ENCODE measurements at regions not wholly inside any gene's neighbourhood (a gene's known extent, or its start where the extent isn't known, plus 50 kb on each side); places are given as distances from the start of the nearest gene placed in this dataset.
A peak's percentile ranks its signal among the peaks of the same experiment; 100 is the strongest.

DNA sequence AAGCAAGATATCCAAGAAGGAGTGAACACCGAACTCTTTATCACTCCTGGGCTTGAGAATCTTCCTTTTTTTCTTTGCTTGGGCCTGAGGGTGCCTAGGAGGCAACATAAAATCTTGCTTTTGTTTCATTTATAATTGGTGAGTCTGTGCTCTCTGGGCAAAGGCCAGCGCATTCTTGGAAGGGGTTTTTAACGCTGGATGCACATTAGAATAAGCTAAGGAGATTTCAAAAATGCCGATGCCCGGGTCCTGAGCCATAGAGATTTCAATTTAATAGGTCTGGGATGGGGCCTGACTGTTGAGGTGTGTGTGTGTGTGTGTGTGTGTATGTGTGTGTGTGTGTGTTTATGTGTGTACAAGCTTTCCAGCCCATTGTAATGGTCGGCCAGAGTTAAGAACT is 62.0 kb upstream of the SORCS3 start:
- H3K9me1 ChIP-seq (ENCODE audit: control insufficient read depth, extremely low read depth, insufficient read depth, low read length), result no peaks in the 10 kb centered on the region
- no peaks in the 10 kb centered on the region for H3K79me2 ChIP-seq (ENCODE audit: control insufficient read depth, insufficient read depth, low read length)
- no peaks in the 10 kb centered on the region for H3K9me3 ChIP-seq (ENCODE audit: control insufficient read depth, low read depth, low read length)
- peaks cover 18% of the 10 kb centered on the region for H3K4me1 ChIP-seq (ENCODE audit: control insufficient read depth, extremely low read depth, insufficient read depth, low read length)
- DNase-seq (ENCODE audit: low read depth, low spot score), result no peak
- no peak for TF ChIP-seq CTCF (optimal IDR thresholded peaks at IDR 0.05 in 1 of 3, IDR thresholded peaks at IDR 0.05 in 1 of 3, conservative IDR thresholded peaks at IDR 0.05 in 1 of 3; ENCODE audit: extremely low read depth in 1 of 3, insufficient read depth in 2 of 3, low read length in 3 of 3)
- no peak for TF ChIP-seq EZH2 (IDR thresholded peaks at IDR 0.05; ENCODE audit: low read length)
- no peak overlapping the region for H3K4me2 ChIP-seq (ENCODE audit: control insufficient read depth, extremely low read depth, insufficient read depth, low read depth, low read length)
- no peaks in the 10 kb centered on the region for H3K27me3 ChIP-seq (ENCODE audit: control insufficient read depth, extremely low read depth, insufficient read depth, low read length)
- H3K4me3 ChIP-seq (ENCODE audit: control insufficient read depth in 2 of 3, extremely low read depth in 1 of 3, insufficient read depth in 2 of 3, low read depth in 1 of 3, low read length in 3 of 3), result no peak overlapping the region
- no peaks in the 10 kb centered on the region for H4K20me1 ChIP-seq (ENCODE audit: control insufficient read depth, extremely low read depth, insufficient read depth, low read length)
- no peak for FAIRE-seq
- no peak overlapping the region for H3K27ac ChIP-seq (ENCODE audit: control insufficient read depth, insufficient read depth, low read length)
- dilution Hi-C loops (cut with MboI; ENCODE audit: extremely low pct_ligation_motif_present, low sequenced_read_pairs), result loop anchor here (25.0 kb wide), 1 partner anchor 167 kb away; no protein-coding TSS in a partner anchor
- no peaks in the 10 kb centered on the region for H3K36me3 ChIP-seq (ENCODE audit: control insufficient read depth in 2 of 2, extremely low read depth in 1 of 2, insufficient read depth in 2 of 2, low read length in 2 of 2)
- H2AFZ ChIP-seq (ENCODE audit: control insufficient read depth, low read length), result no peak overlapping the region
- no peak overlapping the region for H3K9ac ChIP-seq (ENCODE audit: control insufficient read depth, extremely low read depth, insufficient read depth, low read length)

DNA sequence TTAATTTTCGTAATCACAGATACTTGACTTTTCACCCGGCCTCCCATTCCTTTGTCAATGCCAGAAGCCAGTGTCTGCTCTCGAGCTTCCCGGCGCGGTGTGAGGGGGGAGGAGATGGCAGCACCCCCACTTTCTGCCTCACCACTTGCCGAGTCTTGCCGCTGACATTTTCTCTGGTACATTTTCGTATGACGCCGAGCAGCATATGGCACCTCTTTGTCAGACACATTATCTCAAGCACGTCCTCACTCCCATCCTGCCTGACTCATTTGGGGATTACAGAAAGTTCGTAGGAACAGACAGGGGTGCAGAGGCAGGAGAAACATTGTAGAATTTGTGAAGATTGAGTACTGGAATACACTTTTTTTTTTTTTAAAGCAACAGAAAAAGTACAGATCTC is 60.8 kb upstream of the SORCS3 start:
- no peaks in the 10 kb centered on the region for H3K27me3 ChIP-seq (ENCODE audit: control insufficient read depth, extremely low read depth, insufficient read depth, low read length)
- dilution Hi-C loops (cut with MboI; ENCODE audit: extremely low pct_ligation_motif_present, low sequenced_read_pairs), result loop anchor here (25.0 kb wide), 1 partner anchor 168 kb away; no protein-coding TSS in a partner anchor

More for the DNA sequence above, 60.8 kb upstream of the SORCS3 start:
- no peak overlapping the region for H3K9ac ChIP-seq (ENCODE audit: control insufficient read depth, extremely low read depth, insufficient read depth, low read length)
- H3K79me2 ChIP-seq (ENCODE audit: control insufficient read depth, insufficient read depth, low read length), result no peaks in the 10 kb centered on the region
- H3K9me3 ChIP-seq (ENCODE audit: control insufficient read depth, low read depth, low read length), result no peaks in the 10 kb centered on the region
- peak overlapping the region; percentile 38 for H3K4me2 ChIP-seq (ENCODE audit: control insufficient read depth, extremely low read depth, insufficient read depth, low read depth, low read length)
- H4K20me1 ChIP-seq (ENCODE audit: control insufficient read depth, extremely low read depth, insufficient read depth, low read length), result no peaks in the 10 kb centered on the region
- no peak for FAIRE-seq
- no peak overlapping the region for H2AFZ ChIP-seq (ENCODE audit: control insufficient read depth, low read length)
- TF ChIP-seq CTCF (optimal IDR thresholded peaks at IDR 0.05 in 1 of 3, IDR thresholded peaks at IDR 0.05 in 1 of 3, conservative IDR thresholded peaks at IDR 0.05 in 1 of 3; ENCODE audit: extremely low read depth in 1 of 3, insufficient read depth in 2 of 3, low read length in 3 of 3) (no peak), EZH2 (IDR thresholded peaks at IDR 0.05; ENCODE audit: low read length) (no peak)
- no peaks in the 10 kb centered on the region for H3K36me3 ChIP-seq (ENCODE audit: control insufficient read depth in 2 of 2, extremely low read depth in 1 of 2, insufficient read depth in 2 of 2, low read length in 2 of 2)
- DNase-seq (ENCODE audit: low read depth, low spot score), result no peak
- H3K4me3 ChIP-seq (ENCODE audit: control insufficient read depth in 2 of 3, extremely low read depth in 1 of 3, insufficient read depth in 2 of 3, low read depth in 1 of 3, low read length in 3 of 3), result no peak overlapping the region
- no peak overlapping the region for H3K27ac ChIP-seq (ENCODE audit: control insufficient read depth, insufficient read depth, low read length)
- no peaks in the 10 kb centered on the region for H3K9me1 ChIP-seq (ENCODE audit: control insufficient read depth, extremely low read depth, insufficient read depth, low read length)
- H3K4me1 ChIP-seq (ENCODE audit: control insufficient read depth, extremely low read depth, insufficient read depth, low read length), result peaks cover 18% of the 10 kb centered on the region
